HepG2 (cell line): ENCODE measurements at regions not wholly inside any gene's neighbourhood (a gene's known extent, or its start where the extent isn't known, plus 50 kb on each side); places are given as distances from the start of the nearest gene placed in this dataset.

Source experiments
- TF ChIP-seq, protein P1 (sequence below): sonication (generic); formaldehyde crosslinking; IDR thresholded peaks from 2 replicates; pipeline ENCODE4 v1.4.0; 2020; ENCODE audit warnings: low read depth, mild to moderate bottlenecking, missing genetic modification reagents
- TF ChIP-seq, protein P2 (sequence below): IDR thresholded peaks from 2 replicates; pipeline ENCODE4 v1.6.1; 2016; ENCODE audit warnings: control low read depth
- TF ChIP-seq, protein P3 (sequence below): sonication (generic); formaldehyde crosslinking; IDR thresholded peaks from 2 replicates; pipeline ENCODE4 v1.5.0; 2020; ENCODE audit warnings: mild to moderate bottlenecking, missing genetic modification reagents, moderate library complexity
- TF ChIP-seq, protein P4 (sequence below): sonication (generic); formaldehyde crosslinking; IDR thresholded peaks from 2 replicates; pipeline ENCODE4 v1.9.0; 2021; ENCODE audit warnings: missing genetic modification reagents, borderline replicate concordance

DNA sequence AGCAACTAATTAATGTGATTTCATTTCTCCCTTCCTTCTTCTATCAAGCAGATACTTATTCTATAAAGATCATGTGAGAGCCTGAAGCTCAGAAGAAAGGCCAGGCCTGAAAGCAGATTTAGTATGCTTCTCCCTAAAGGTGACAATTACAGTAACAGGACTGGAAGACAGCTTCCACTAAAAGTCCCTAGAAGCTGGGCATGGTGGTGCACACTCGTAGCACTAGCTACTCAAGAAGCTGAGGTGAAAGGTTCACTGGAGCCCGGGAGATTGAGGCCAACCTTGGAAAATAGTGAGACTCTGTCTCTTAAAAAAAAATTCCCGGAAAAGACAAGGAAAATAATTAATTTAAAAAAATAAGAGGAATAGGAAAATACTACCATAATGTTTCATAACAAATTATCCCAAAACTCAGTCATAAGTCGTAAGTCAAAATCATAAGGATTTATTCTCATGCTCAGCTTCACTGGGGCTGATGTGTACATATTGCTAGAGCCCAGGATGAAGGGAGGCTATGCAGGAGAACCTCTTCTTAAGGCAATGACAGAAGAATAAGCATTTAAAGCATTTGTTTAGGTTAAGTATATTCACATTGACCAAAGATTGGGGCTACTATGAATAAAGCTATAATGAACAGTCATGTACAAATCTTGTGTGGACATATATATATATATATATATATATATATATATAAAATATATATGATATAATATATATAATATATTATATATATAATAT is 210.8 kb upstream of the SMARCA2 start:
- TF ChIP-seq, protein P1, sequence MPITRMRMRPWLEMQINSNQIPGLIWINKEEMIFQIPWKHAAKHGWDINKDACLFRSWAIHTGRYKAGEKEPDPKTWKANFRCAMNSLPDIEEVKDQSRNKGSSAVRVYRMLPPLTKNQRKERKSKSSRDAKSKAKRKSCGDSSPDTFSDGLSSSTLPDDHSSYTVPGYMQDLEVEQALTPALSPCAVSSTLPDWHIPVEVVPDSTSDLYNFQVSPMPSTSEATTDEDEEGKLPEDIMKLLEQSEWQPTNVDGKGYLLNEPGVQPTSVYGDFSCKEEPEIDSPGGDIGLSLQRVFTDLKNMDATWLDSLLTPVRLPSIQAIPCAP (CRISPR knock-in tag), result no peak
- TF ChIP-seq, protein P2, sequence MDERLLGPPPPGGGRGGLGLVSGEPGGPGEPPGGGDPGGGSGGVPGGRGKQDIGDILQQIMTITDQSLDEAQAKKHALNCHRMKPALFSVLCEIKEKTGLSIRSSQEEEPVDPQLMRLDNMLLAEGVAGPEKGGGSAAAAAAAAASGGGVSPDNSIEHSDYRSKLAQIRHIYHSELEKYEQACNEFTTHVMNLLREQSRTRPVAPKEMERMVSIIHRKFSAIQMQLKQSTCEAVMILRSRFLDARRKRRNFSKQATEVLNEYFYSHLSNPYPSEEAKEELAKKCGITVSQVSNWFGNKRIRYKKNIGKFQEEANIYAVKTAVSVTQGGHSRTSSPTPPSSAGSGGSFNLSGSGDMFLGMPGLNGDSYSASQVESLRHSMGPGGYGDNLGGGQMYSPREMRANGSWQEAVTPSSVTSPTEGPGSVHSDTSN (CRISPR knock-in tag), result no peak
- TF ChIP-seq, protein P3, sequence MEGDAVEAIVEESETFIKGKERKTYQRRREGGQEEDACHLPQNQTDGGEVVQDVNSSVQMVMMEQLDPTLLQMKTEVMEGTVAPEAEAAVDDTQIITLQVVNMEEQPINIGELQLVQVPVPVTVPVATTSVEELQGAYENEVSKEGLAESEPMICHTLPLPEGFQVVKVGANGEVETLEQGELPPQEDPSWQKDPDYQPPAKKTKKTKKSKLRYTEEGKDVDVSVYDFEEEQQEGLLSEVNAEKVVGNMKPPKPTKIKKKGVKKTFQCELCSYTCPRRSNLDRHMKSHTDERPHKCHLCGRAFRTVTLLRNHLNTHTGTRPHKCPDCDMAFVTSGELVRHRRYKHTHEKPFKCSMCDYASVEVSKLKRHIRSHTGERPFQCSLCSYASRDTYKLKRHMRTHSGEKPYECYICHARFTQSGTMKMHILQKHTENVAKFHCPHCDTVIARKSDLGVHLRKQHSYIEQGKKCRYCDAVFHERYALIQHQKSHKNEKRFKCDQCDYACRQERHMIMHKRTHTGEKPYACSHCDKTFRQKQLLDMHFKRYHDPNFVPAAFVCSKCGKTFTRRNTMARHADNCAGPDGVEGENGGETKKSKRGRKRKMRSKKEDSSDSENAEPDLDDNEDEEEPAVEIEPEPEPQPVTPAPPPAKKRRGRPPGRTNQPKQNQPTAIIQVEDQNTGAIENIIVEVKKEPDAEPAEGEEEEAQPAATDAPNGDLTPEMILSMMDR (CRISPR knock-in tag), result no peak
- TF ChIP-seq, protein P4, sequence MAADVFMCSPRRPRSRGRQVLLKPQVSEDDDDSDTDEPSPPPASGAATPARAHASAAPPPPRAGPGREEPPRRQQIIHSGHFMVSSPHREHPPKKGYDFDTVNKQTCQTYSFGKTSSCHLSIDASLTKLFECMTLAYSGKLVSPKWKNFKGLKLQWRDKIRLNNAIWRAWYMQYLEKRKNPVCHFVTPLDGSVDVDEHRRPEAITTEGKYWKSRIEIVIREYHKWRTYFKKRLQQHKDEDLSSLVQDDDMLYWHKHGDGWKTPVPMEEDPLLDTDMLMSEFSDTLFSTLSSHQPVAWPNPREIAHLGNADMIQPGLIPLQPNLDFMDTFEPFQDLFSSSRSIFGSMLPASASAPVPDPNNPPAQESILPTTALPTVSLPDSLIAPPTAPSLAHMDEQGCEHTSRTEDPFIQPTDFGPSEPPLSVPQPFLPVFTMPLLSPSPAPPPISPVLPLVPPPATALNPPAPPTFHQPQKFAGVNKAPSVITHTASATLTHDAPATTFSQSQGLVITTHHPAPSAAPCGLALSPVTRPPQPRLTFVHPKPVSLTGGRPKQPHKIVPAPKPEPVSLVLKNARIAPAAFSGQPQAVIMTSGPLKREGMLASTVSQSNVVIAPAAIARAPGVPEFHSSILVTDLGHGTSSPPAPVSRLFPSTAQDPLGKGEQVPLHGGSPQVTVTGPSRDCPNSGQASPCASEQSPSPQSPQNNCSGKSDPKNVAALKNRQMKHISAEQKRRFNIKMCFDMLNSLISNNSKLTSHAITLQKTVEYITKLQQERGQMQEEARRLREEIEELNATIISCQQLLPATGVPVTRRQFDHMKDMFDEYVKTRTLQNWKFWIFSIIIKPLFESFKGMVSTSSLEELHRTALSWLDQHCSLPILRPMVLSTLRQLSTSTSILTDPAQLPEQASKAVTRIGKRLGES (CRISPR knock-in tag), result no peak
